K562 (cell line): ENCODE measurements at regions not wholly inside any gene's neighbourhood (a gene's known extent, or its start where the extent isn't known, plus 50 kb on each side); places are given as distances from the start of the nearest gene placed in this dataset.

ENCODE experiments used
- ATAC-seq: fragments of 200-7000 bp; cut with Tn5 transposase; 3 replicates; pipeline ENCODE4 v1.9.1; 2020; ENCODE audit warnings: moderate library complexity
- BruUV-seq: library from RNA; stranded (reverse); fragments of 400-500 nt; replicated peaks from 2 replicates; lab custom pipeline; 2021; lab: Mats Ljungman, UMichigan
- CTCF ChIA-PET: fragments of 300-600 bp; formaldehyde crosslinking; extraction: SDS; loops from one replicate; lab custom pipeline; 2021; ENCODE audit warnings: low intra/inter-chr PET ratio; lab: Yijun Ruan, JAX
- POLR2A ChIA-PET: fragments of 300-600, 350-650 bp; sonication (Branson Sonifier 250); formaldehyde crosslinking; extraction: SDS; loops from one replicate; lab custom pipeline; 2021; ENCODE audit warnings: antibody characterized with exemption, inconsistent platforms; lab: Yijun Ruan, JAX
- DNase-seq, 4 experiments: peaks; one replicate each; pipeline versions ENCODE4 v3.0.0 to v3.0.0-alpha.2; 2011 to 2018; ENCODE audit warnings: low spot score in 3 of 4, mixed read lengths in 3 of 4; ENCODE audit errors: extremely low read depth in 1 of 4
- FAIRE-seq: peaks from 2 replicates; lab custom pipeline; 2011; peaks lifted over from hg19 to GRCh38; lab: Jason Lieb, UNC
- H2AFZ ChIP-seq: 2 replicates; pipeline ENCODE4 v1.6.0; 2011; ENCODE audit warnings: low read depth, low read length, control low read depth, inconsistent platforms
- H3K27ac ChIP-seq: fragments of 200-600 bp; 3 replicates; pipeline ENCODE4 v1.8.0; 2011; ENCODE audit warnings: low read depth, mild to moderate bottlenecking, control low read depth, inconsistent platforms, low read length, moderate library complexity, mixed read lengths; ENCODE audit errors: extremely low read depth
- H3K27me3 ChIP-seq, 2 experiments: fragments of 300-600 bp in 1 of 2; 2 replicates in 1 of 2; 3 replicates in 1 of 2; pipeline versions ENCODE4 v1.6.0 to v1.8.0; 2011; ENCODE audit warnings: inconsistent platforms in 2 of 2, low read length in 2 of 2, mild to moderate bottlenecking in 1 of 2, mixed read lengths in 1 of 2, moderate library complexity in 1 of 2; ENCODE audit not compliant: control insufficient read depth in 2 of 2, insufficient read depth in 2 of 2
- H3K36me3 ChIP-seq: fragments of 300-600 bp; 3 replicates; pipeline ENCODE4 v1.8.0; 2011; ENCODE audit warnings: mild to moderate bottlenecking, low read length, inconsistent platforms; ENCODE audit not compliant: control insufficient read depth, insufficient read depth
- H3K4me1 ChIP-seq, 2 experiments: fragments of 200-600 bp in 1 of 2; replicated peaks in 1 of 2; 2 replicates in 1 of 2; 3 replicates in 1 of 2; pipeline versions ENCODE4 v1.5.1 to v1.8.0; 2011; ENCODE audit warnings: inconsistent platforms in 2 of 2, low read length in 2 of 2, mild to moderate bottlenecking in 1 of 2, mixed read lengths in 1 of 2, moderate library complexity in 1 of 2; ENCODE audit not compliant: control insufficient read depth in 2 of 2, insufficient read depth in 2 of 2
- H3K4me2 ChIP-seq: 2 replicates; pipeline ENCODE4 v1.6.1; 2011; ENCODE audit warnings: low read length, control low read depth, inconsistent platforms, mixed read lengths; ENCODE audit not compliant: insufficient read depth
- H3K4me3 ChIP-seq: fragments of 200-600 bp; sonication (generic), shearing (Covaris generic); 2 replicates; pipeline ENCODE4 v1.5.1; 2016; ENCODE audit warnings: control low read depth, inconsistent platforms
- H3K79me2 ChIP-seq: fragments of 200-600 bp; 3 replicates; pipeline ENCODE4 v1.8.0; 2011; ENCODE audit warnings: low read length, inconsistent platforms; ENCODE audit not compliant: control insufficient read depth, insufficient read depth
- H3K9ac ChIP-seq, 2 experiments: 2 replicates each; pipeline versions ENCODE4 v1.6.0 to v1.6.1; 2011; ENCODE audit warnings: low read depth in 2 of 2, low read length in 2 of 2, control low read depth in 1 of 2, inconsistent platforms in 1 of 2, mild to moderate bottlenecking in 1 of 2, mixed read lengths in 1 of 2; ENCODE audit not compliant: insufficient read depth in 1 of 2
- H3K9me1 ChIP-seq: one replicate; pipeline ENCODE4 v1.6.0; 2011; ENCODE audit warnings: inconsistent platforms, mild to moderate bottlenecking, low read length, moderate library complexity; ENCODE audit not compliant: control insufficient read depth, insufficient read depth
- H3K9me3 ChIP-seq: replicated peaks from 2 replicates; pipeline ENCODE4 v1.5.1; 2011; ENCODE audit warnings: low read depth, low read length, inconsistent platforms; ENCODE audit not compliant: control insufficient read depth, insufficient read depth
- H4K20me1 ChIP-seq: replicated peaks from 2 replicates; pipeline ENCODE4 v1.6.1; 2011; ENCODE audit warnings: low read length, inconsistent platforms, mixed read lengths; ENCODE audit not compliant: control insufficient read depth, insufficient read depth
- BACH1 ChIP-seq: fragments of 200-800 bp; sonication (Bioruptor generic); IDR thresholded peaks from 2 replicates; pipeline ENCODE4 v1.6.1; 2016; ENCODE audit warnings: missing genetic modification characterization, missing compliant biosample characterization
- CREBBP ChIP-seq: IDR thresholded peaks from one replicate; pipeline ENCODE4 v1.6.1; 2012; ENCODE audit warnings: low read depth, mild to moderate bottlenecking, control low read depth, inconsistent platforms, low read length
- EHMT2 ChIP-seq: fragments of 450-650 bp; IDR thresholded peaks from 2 replicates; pipeline ENCODE4 v1.6.1; 2018; ENCODE audit warnings: antibody characterized with exemption
- MEF2A ChIP-seq: IDR thresholded peaks from 2 replicates; pipeline ENCODE4 v1.6.1; 2011; ENCODE audit warnings: low read depth, mild to moderate bottlenecking, low read length, moderate library complexity; ENCODE audit not compliant: control insufficient read depth
- NR4A1 ChIP-seq, 2 experiments: fragments of 250-450 bp in 1 of 2; fragments of 450-650 bp in 1 of 2; sonication (Bioruptor Pico) in 1 of 2; IDR thresholded peaks; 2 replicates each; pipeline versions ENCODE4 v1.4.0 to v1.6.1; 2016 to 2020; ENCODE audit warnings: mild to moderate bottlenecking in 2 of 2, missing compliant biosample characterization in 1 of 2, missing genetic modification characterization in 1 of 2, moderate library complexity in 1 of 2
- OTX1 ChIP-seq: fragments of 450-650 bp; formaldehyde crosslinking; IDR thresholded peaks from 2 replicates; pipeline ENCODE4 v1.4.0; 2022; ENCODE audit warnings: mild to moderate bottlenecking
- POU5F1 ChIP-seq: fragments of 150-350 bp; IDR thresholded peaks from 2 replicates; pipeline ENCODE4 v1.6.1; 2014; ENCODE audit warnings: borderline replicate concordance, low read length, low read depth, mild to moderate bottlenecking; ENCODE audit not compliant: partially characterized antibody
- RBM25 ChIP-seq: fragments of 200-400 bp; formaldehyde crosslinking; IDR thresholded peaks from 2 replicates; pipeline ENCODE4 v1.6.1; 2018; ENCODE audit warnings: low read length, low read depth, moderate library complexity; ENCODE audit not compliant: severe bottlenecking
- SNRNP70 ChIP-seq: fragments of 200-400 bp; formaldehyde crosslinking; optimal IDR thresholded peaks from 2 replicates; pipeline ENCODE3; 2017; ENCODE audit warnings: low read depth, low read length
- ZNF143 ChIP-seq: sonication (generic); formaldehyde crosslinking; IDR thresholded peaks from 2 replicates; pipeline ENCODE4 v1.9.0; 2022; ENCODE audit warnings: mild to moderate bottlenecking, missing genetic modification reagents
- ZNF766 ChIP-seq: fragments of 200-800 bp; sonication (Bioruptor generic); conservative IDR thresholded peaks from 2 replicates; pipeline ENCODE4 v1.6.1; 2016; ENCODE audit warnings: missing genetic modification characterization, missing compliant biosample characterization
- WGBS: fragments of 100-300 bp; shearing (Covaris generic); methylation state at CpG from one replicate; pipeline ENCODE4 v1.1.6; 2016; ENCODE audit warnings: low coverage, mixed read lengths; ENCODE audit not compliant: insufficient coverage; ENCODE audit errors: missing lambda C conversion rate; 5-methylcytosine and 5-hydroxymethylcytosine counted together
- in situ Hi-C: fragments of 300-500 bp; cut with MboI; formaldehyde crosslinking; loops from 4 replicates; pipeline ENCODE4 v1.15.0; 2018; ENCODE audit warnings: inconsistent platforms, mixed read lengths
- intact Hi-C: fragments of 100-400 bp; cut with micrococcal nuclease; formaldehyde crosslinking; loops from 2 replicates; pipeline ENCODE4 v1.14.2; 2022

GRCh38 chr5:110056580-110057114 lies 366.9 kb downstream of the MAN2A1 start (continued):
- TF ChIP-seq MEF2A = no peak
- TF ChIP-seq OTX1 (CRISPR knock-in tag) = no peak
- no peak for TF ChIP-seq CREBBP
- no peak for TF ChIP-seq BACH1 (tag)
- TF ChIP-seq EHMT2 = no peak
- no peak for TF ChIP-seq NR4A1 (CRISPR knock-in tag; IDR thresholded peaks at IDR 0.05)
- no peak for TF ChIP-seq NR4A1 (tag; IDR thresholded peaks at IDR 0.05)
- TF ChIP-seq RBM25 = no peak

DNA sequence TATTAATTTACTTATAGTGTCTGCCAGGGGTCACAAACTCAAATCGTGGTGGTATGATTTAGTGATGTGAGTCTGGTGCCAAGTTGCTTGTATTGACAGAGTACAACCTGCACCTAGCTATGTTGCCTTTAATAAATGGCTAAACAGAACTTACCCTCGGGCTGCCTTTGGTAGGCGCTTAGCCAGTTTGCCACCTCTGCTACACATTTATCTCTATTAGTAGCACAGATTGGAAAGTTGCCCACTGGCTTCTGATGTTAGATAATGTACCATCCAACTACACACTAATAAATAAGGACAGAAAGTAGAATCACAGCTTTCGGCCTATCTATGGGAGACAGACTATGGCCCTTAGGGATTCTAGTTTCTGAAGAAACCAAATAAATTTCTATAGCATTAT lies 368.4 kb downstream of the MAN2A1 start:
- no peaks in the 10 kb centered on the region for H3K36me3 ChIP-seq
- TF ChIP-seq POU5F1 = no peak
- TF ChIP-seq ZNF143 (CRISPR knock-in tag) = no peak
- TF ChIP-seq ZNF766 (CRISPR knock-in tag) = no peak
- no peak for TF ChIP-seq SNRNP70
- H2AFZ ChIP-seq = no peak overlapping the region
- H3K27me3 ChIP-seq = no peaks in the 10 kb centered on the region
- ATAC-seq (no peak), FAIRE-seq (no peak), DNase-seq (no peak)
- H3K9me3 ChIP-seq = no peaks in the 10 kb centered on the region
- no peaks in the 10 kb centered on the region for H4K20me1 ChIP-seq
- 0% methylated on average over 4 of the region's 4 CpGs for WGBS
- H3K4me2 ChIP-seq = no peak overlapping the region
- BruUV-seq = no TSS peak
- intact Hi-C loops = no loop called here
- no peaks in the 10 kb centered on the region for H3K4me1 ChIP-seq
- ChIA-PET POLR2A (no interaction called here), CTCF (no interaction called here)
- no peak overlapping the region for H3K4me3 ChIP-seq
- no peak overlapping the region for H3K27ac ChIP-seq
- H3K79me2 ChIP-seq = no peaks in the 10 kb centered on the region
- H3K9ac ChIP-seq = no peak overlapping the region
- no peaks in the 10 kb centered on the region for H3K9me1 ChIP-seq
- in situ Hi-C loops = no loop called here
